A549 (cell line): ENCODE measurements at regions not wholly inside any gene's neighbourhood (a gene's known extent, or its start where the extent isn't known, plus 50 kb on each side); places are given as distances from the start of the nearest gene placed in this dataset.

Experiments used
- BHLHE40 ChIP-seq: IDR thresholded peaks from 2 replicates; pipeline ENCODE4 v1.6.1; 2012; ENCODE audit warnings: low read depth, low read length, inconsistent platforms
- CEBPB ChIP-seq, 2 experiments: fragments of >200 bp in 1 of 2; sonication (Bioruptor Twin) in 1 of 2; formaldehyde crosslinking in 1 of 2; IDR thresholded peaks; 2 replicates each; pipeline ENCODE4 v1.6.1; 2012 to 2016
- MYC ChIP-seq: IDR thresholded peaks from 2 replicates; pipeline ENCODE4 v1.6.1; 2012; ENCODE audit warnings: mild to moderate bottlenecking, inconsistent platforms, low read length, improper control_type of control experiment, borderline replicate concordance
- RAD21 ChIP-seq, 2 experiments: fragments of >200 bp in 1 of 2; sonication (Bioruptor Twin) in 1 of 2; formaldehyde crosslinking in 1 of 2; IDR thresholded peaks in 1 of 2; conservative IDR thresholded peaks in 1 of 2; 2 replicates in 1 of 2; 3 replicates in 1 of 2; pipeline ENCODE4 v1.6.1; 2012 to 2018; ENCODE audit warnings: inconsistent platforms in 1 of 2
- RARB ChIP-seq: fragments of 250-450 bp; sonication (Bioruptor Pico); IDR thresholded peaks from 2 replicates; pipeline ENCODE4 v1.8.0; 2021; ENCODE audit warnings: mild to moderate bottlenecking, moderate library complexity
- RCOR1 ChIP-seq: fragments of 150-350 bp; IDR thresholded peaks from 2 replicates; pipeline ENCODE4 v1.6.1; 2014; ENCODE audit warnings: antibody characterized with exemption, low read length, low read depth
- TF ChIP-seq, protein P1 (sequence below): fragments of >200 bp; sonication (Bioruptor Twin); formaldehyde crosslinking; IDR thresholded peaks from 3 replicates; pipeline ENCODE4 v1.5.1; 2016
- TF ChIP-seq, protein P2 (sequence below): IDR thresholded peaks from 2 replicates; pipeline ENCODE4 v1.6.1; 2012
- TF ChIP-seq, protein P3 (sequence below): fragments of 200-600 bp; sonication (generic); IDR thresholded peaks from 2 replicates; pipeline ENCODE4 v1.6.1; 2016; ENCODE audit warnings: antibody characterized with exemption, mild to moderate bottlenecking, moderate library complexity
- TF ChIP-seq, protein P4 (sequence below): fragments of >200 bp; sonication (Bioruptor Twin); formaldehyde crosslinking; IDR thresholded peaks from 3 replicates; pipeline ENCODE4 v1.6.1; 2016

DNA sequence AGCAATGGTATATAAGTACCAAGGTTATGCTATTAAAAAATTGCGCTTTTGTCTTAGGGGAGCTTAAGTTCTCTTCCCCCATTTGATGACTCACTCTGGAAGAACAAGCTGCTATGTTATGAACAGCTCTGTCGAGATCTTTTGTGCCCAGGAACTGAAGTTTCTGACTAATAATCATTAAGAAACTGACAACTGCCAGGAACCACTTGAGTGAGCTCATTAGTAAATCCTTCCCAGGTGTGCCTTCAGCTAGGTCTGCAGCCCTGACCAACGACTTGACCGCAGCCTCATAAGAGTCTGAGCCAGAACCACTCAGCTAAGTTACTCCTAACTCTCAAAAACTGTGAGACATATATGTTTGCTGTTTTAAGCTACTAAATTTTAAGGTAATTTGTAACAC lies 147.8 kb downstream of the SLITRK6 start:
- TF ChIP-seq, protein P1, sequence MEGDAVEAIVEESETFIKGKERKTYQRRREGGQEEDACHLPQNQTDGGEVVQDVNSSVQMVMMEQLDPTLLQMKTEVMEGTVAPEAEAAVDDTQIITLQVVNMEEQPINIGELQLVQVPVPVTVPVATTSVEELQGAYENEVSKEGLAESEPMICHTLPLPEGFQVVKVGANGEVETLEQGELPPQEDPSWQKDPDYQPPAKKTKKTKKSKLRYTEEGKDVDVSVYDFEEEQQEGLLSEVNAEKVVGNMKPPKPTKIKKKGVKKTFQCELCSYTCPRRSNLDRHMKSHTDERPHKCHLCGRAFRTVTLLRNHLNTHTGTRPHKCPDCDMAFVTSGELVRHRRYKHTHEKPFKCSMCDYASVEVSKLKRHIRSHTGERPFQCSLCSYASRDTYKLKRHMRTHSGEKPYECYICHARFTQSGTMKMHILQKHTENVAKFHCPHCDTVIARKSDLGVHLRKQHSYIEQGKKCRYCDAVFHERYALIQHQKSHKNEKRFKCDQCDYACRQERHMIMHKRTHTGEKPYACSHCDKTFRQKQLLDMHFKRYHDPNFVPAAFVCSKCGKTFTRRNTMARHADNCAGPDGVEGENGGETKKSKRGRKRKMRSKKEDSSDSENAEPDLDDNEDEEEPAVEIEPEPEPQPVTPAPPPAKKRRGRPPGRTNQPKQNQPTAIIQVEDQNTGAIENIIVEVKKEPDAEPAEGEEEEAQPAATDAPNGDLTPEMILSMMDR: no peak
- TF ChIP-seq RAD21 (conservative IDR thresholded peaks at IDR 0.05 in 1 of 2, IDR thresholded peaks at IDR 0.05 in 1 of 2) (no peak), MYC (no peak), RARB (no peak), RCOR1 (no peak), BHLHE40 (no peak), CEBPB (IDR thresholded peaks at IDR 0.05) (no peak)
- TF ChIP-seq, protein P2, sequence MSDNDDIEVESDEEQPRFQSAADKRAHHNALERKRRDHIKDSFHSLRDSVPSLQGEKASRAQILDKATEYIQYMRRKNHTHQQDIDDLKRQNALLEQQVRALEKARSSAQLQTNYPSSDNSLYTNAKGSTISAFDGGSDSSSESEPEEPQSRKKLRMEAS: no peak
- TF ChIP-seq, protein P3, sequence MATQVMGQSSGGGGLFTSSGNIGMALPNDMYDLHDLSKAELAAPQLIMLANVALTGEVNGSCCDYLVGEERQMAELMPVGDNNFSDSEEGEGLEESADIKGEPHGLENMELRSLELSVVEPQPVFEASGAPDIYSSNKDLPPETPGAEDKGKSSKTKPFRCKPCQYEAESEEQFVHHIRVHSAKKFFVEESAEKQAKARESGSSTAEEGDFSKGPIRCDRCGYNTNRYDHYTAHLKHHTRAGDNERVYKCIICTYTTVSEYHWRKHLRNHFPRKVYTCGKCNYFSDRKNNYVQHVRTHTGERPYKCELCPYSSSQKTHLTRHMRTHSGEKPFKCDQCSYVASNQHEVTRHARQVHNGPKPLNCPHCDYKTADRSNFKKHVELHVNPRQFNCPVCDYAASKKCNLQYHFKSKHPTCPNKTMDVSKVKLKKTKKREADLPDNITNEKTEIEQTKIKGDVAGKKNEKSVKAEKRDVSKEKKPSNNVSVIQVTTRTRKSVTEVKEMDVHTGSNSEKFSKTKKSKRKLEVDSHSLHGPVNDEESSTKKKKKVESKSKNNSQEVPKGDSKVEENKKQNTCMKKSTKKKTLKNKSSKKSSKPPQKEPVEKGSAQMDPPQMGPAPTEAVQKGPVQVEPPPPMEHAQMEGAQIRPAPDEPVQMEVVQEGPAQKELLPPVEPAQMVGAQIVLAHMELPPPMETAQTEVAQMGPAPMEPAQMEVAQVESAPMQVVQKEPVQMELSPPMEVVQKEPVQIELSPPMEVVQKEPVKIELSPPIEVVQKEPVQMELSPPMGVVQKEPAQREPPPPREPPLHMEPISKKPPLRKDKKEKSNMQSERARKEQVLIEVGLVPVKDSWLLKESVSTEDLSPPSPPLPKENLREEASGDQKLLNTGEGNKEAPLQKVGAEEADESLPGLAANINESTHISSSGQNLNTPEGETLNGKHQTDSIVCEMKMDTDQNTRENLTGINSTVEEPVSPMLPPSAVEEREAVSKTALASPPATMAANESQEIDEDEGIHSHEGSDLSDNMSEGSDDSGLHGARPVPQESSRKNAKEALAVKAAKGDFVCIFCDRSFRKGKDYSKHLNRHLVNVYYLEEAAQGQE: no peak
- TF ChIP-seq, protein P4, sequence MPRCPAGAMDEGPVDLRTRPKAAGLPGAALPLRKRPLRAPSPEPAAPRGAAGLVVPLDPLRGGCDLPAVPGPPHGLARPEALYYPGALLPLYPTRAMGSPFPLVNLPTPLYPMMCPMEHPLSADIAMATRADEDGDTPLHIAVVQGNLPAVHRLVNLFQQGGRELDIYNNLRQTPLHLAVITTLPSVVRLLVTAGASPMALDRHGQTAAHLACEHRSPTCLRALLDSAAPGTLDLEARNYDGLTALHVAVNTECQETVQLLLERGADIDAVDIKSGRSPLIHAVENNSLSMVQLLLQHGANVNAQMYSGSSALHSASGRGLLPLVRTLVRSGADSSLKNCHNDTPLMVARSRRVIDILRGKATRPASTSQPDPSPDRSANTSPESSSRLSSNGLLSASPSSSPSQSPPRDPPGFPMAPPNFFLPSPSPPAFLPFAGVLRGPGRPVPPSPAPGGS: no peak
